Kidney epithelial cell (primary cell): ENCODE measurements at regions not wholly inside any gene's neighbourhood (a gene's known extent, or its start where the extent isn't known, plus 50 kb on each side); places are given as distances from the start of the nearest gene placed in this dataset.

Experiments used
- DNase-seq: peaks from one replicate; pipeline ENCODE4 v3.0.0-alpha.2; 2010; ENCODE audit warnings: low read depth
- H3K27me3 ChIP-seq: 2 replicates; pipeline ENCODE4 v1.6.0; 2011; ENCODE audit warnings: low read length; ENCODE audit not compliant: control insufficient read depth, insufficient read depth
- H3K36me3 ChIP-seq: 2 replicates; pipeline ENCODE4 v1.5.1; 2011; ENCODE audit warnings: low read length; ENCODE audit not compliant: control insufficient read depth, insufficient read depth
- H3K4me3 ChIP-seq: 2 replicates; pipeline ENCODE4 v1.5.1; 2011; ENCODE audit warnings: low read depth, mild to moderate bottlenecking, control low read depth, low read length
- CTCF ChIP-seq: IDR thresholded peaks from 2 replicates; pipeline ENCODE4 v1.5.1; 2011; ENCODE audit warnings: mild to moderate bottlenecking, moderate library complexity, low read length, control low read depth, inconsistent platforms; ENCODE audit not compliant: insufficient read depth, poor library complexity, severe bottlenecking

DNA sequence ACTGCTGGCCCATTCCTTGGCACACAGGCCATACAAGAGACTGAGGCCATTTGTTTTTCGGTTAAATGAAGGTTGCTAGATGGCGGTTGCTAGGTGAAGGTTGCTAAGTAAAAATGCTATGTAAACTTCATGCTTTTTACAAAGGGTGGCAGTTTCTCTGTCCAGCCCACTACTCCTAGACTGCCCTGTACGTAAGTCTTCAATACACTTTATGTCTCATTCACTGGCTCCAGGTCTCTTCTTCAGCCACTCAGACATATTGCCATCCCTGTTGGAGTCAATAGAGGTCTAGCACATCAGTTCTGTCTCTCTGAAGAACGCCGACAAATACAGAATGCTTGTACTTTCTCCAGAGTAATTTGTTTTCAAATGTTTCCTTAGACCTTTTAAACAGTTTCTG is 370.9 kb upstream of the RND3 start:
- H3K4me3 ChIP-seq: no peak overlapping the region
- no peaks in the 10 kb centered on the region for H3K36me3 ChIP-seq
- DNase-seq: no peak
- no peaks in the 10 kb centered on the region for H3K27me3 ChIP-seq
- TF ChIP-seq CTCF: no peak

DNA sequence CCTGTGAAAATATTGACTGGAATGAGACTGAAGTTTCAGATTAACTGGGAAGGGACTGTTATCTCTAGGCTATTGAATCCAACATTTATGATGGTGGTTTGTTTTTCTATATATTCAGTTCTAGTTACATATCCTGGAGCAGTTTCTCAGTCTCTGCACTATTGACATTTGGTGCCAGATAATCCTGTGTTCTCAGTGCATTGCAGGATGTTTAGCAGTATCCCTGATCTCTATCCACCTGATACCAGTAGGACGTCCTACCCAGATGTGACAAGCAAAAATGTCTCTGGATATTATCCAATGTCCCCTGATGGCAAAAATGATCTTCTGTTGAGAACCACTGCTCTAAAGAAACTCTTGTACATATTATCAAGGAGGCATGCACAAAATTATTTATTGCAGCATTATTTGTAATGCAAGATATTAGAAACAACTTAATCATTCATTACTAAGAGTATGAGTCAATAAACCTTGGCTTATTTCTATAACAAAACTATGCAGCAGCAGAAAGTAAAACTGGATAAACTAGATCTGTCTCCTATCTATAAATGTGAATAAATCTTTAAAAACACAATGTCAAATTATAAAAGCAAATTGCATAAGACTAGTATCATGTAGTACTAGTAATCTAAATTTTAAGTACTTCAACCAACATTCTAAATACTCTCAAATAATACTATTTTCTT is 369.3 kb upstream of the RND3 start:
- no peak for DNase-seq
- no peak for TF ChIP-seq CTCF
- H3K36me3 ChIP-seq: no peaks in the 10 kb centered on the region
- no peak overlapping the region for H3K4me3 ChIP-seq
- H3K27me3 ChIP-seq: no peaks in the 10 kb centered on the region

- TF ChIP-seq CTCF: no peak
- Histone ChIP-seq H3K27me3 (no peaks in the 10 kb centered on the region), H3K4me3 (no peak overlapping the region), H3K36me3 (no peaks in the 10 kb centered on the region)
- no peak for DNase-seq
Measured at GRCh38 chr2:150853263-150853662, 365.8 kb upstream of the RND3 start.

DNA sequence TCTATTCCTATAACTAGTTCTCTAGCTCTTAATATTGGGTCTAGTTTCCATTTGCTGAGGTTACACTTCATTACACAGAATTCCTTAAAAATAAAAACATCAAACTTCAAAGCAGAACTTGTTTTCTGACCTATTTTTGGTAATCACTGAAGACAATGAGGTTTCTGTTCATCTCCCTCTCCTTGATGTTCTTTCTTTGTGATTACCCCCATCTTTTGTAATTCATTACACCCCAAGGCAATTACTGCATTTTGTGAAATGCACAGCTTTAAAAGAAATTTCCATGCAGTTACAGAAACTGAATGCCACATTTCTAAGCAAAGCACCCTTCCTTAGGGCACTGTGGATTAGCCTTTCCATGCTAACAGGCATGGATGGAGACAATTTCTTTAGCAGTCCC is 363.2 kb upstream of the RND3 start:
- no peaks in the 10 kb centered on the region for H3K27me3 ChIP-seq
- H3K4me3 ChIP-seq: no peak overlapping the region
- no peak for DNase-seq
- no peak for TF ChIP-seq CTCF
- H3K36me3 ChIP-seq: no peaks in the 10 kb centered on the region

GRCh38 chr2:150847578-150847977 is 360.1 kb upstream of the RND3 start:
- no peak for TF ChIP-seq CTCF
- no peaks in the 10 kb centered on the region for H3K27me3 ChIP-seq
- no peaks in the 10 kb centered on the region for H3K36me3 ChIP-seq
- no peak overlapping the region for H3K4me3 ChIP-seq
- DNase-seq: no peak

- Histone ChIP-seq H3K27me3 (no peaks in the 10 kb centered on the region), H3K36me3 (no peaks in the 10 kb centered on the region), H3K4me3 (no peak overlapping the region)
- TF ChIP-seq CTCF: no peak
- no peak for DNase-seq
Measured at GRCh38 chr2:150846691-150847090, 359.2 kb upstream of the RND3 start.
